Hepatocyte (in vitro differentiated cells): ENCODE measurements at regions not wholly inside any gene's neighbourhood (a gene's known extent, or its start where the extent isn't known, plus 50 kb on each side); places are given as distances from the start of the nearest gene placed in this dataset.

ENCODE experiments used
- CTCF ChIP-seq: fragments of 200-600 bp; sonication (generic); IDR thresholded peaks from 2 replicates; pipeline ENCODE4 v1.5.1; 2016; ENCODE audit warnings: antibody characterized with exemption, mild to moderate bottlenecking; ENCODE audit not compliant: poor library complexity
- EZH2 ChIP-seq: fragments of 200-600 bp; sonication (generic); IDR thresholded peaks from 2 replicates; pipeline ENCODE4 v1.6.1; 2016; ENCODE audit warnings: antibody characterized with exemption, mild to moderate bottlenecking, borderline replicate concordance
- EZH2phosphoT487 ChIP-seq: fragments of 200-600 bp; sonication (generic); IDR thresholded peaks from one replicate; pipeline ENCODE4 v1.6.1; 2018; ENCODE audit warnings: antibody characterized with exemption, mild to moderate bottlenecking, low read depth, moderate library complexity; ENCODE audit not compliant: unreplicated experiment, severe bottlenecking

DNA sequence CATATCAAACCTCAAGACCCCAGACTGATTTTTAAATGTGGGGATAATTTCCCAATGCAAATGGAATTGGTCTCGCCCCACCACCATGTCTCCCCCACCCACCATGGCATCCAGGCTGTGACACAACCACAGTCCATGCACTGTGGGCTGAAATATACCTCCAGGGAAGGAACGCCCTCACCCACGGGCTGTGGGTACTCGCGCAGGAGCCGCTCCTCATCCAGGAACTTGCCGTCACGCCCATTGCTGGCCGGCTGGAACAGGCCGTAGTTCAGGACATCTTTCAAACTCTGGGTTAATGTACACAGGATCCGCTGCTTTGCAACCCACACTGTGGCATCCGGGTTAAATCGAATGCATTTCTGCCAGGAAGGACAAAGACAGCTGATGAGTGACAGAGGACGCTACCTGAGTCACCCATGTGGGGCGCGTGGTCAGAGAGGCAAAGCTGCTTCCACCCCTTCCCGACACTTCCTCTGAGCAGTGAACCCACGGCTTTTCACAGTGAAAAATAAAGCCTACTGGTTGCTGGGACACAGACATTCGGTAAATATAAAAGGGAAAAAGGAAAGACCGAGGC is 133.6 kb downstream of the SHANK2 start:
- no peak for TF ChIP-seq CTCF
- TF ChIP-seq EZH2, result no peak
- no peak for TF ChIP-seq EZH2phosphoT487
